Transverse colon (tissue), 4 donors: ENCODE measurements at regions not wholly inside any gene's neighbourhood (a gene's known extent, or its start where the extent isn't known, plus 50 kb on each side); places are given as distances from the start of the nearest gene placed in this dataset.

ENCODE experiments used
- CTCF ChIP-seq, 5 experiments: fragments of 200-600 bp in 3 of 5; fragments of 450-650 bp in 2 of 5; sonication (generic) in 3 of 5; IDR thresholded peaks; 1 replicate in 2 of 5; 2 replicates in 3 of 5; pipeline ENCODE4 v1.5.1; 2016 to 2017; ENCODE audit warnings: antibody characterized with exemption in 5 of 5, inconsistent platforms in 3 of 5, mild to moderate bottlenecking in 2 of 5, moderate library complexity in 1 of 5
- EP300 ChIP-seq: sonication (generic); formaldehyde crosslinking; IDR thresholded peaks from one replicate; pipeline ENCODE4 v1.6.1; 2017; ENCODE audit warnings: antibody characterized with exemption, low read depth
- POLR2A ChIP-seq: fragments of 450-650 bp; IDR thresholded peaks from one replicate; pipeline ENCODE4 v1.6.1; 2016; ENCODE audit warnings: antibody characterized with exemption, mild to moderate bottlenecking, moderate library complexity
- POLR2AphosphoS5 ChIP-seq, 3 donors: sonication (generic); formaldehyde crosslinking; IDR thresholded peaks; one replicate each; pipeline ENCODE4 v1.6.1; 2016; ENCODE audit warnings: antibody characterized with exemption in 3 of 3

DNA sequence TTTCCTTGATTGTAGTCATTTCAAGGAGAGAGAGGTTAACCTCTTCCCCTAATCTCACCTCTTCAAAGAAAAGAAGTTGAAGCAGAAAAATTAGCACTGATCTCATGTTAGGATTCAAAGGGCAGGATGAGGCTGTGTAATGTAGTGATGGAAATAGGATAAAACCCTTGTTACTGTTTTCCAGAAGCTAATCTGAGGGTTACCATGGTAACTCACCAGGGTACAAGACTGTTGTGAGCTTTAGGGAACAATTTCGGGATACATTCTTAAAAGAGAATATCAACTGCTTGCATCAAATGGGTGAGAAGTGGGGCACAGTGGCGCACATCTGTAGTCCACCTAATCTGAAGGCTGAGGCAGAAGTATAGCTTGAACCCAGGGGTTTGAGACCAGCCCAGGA, 64.9 kb upstream of the SLC39A10 start:
- TF ChIP-seq POLR2AphosphoS5 (IDR thresholded peaks at IDR 0.05), result no peak
- TF ChIP-seq CTCF (IDR thresholded peaks at IDR 0.05), result no peak
- no peak for TF ChIP-seq POLR2A
- TF ChIP-seq EP300, result no peak
